Liver (tissue), 3 donors: ENCODE measurements at regions not wholly inside any gene's neighbourhood (a gene's known extent, or its start where the extent isn't known, plus 50 kb on each side); places are given as distances from the start of the nearest gene placed in this dataset.

Source experiments
- ATF3 ChIP-seq: IDR thresholded peaks from 2 replicates; pipeline ENCODE4 v1.6.1; 2016; ENCODE audit warnings: antibody characterized with exemption
- EGR1 ChIP-seq, 2 donors: IDR thresholded peaks; 2 replicates each; pipeline ENCODE4 v1.6.1; 2016 to 2018; ENCODE audit warnings: antibody characterized with exemption in 2 of 2, low read depth in 2 of 2
- FOXA1 ChIP-seq: IDR thresholded peaks from 2 replicates; pipeline ENCODE4 v1.6.1; 2016; ENCODE audit warnings: antibody characterized with exemption
- FOXA2 ChIP-seq: IDR thresholded peaks from 2 replicates; pipeline ENCODE4 v1.6.1; 2016; ENCODE audit warnings: antibody characterized with exemption
- GABPA ChIP-seq, 2 donors: IDR thresholded peaks in 1 of 2; conservative IDR thresholded peaks in 1 of 2; 2 replicates each; pipeline ENCODE4 v1.6.1; 2016; ENCODE audit warnings: antibody characterized with exemption in 2 of 2, mild to moderate bottlenecking in 1 of 2, moderate library complexity in 1 of 2
- HNF4G ChIP-seq: IDR thresholded peaks from 2 replicates; pipeline ENCODE4 v1.6.1; 2016; ENCODE audit warnings: antibody characterized with exemption
- RAD21 ChIP-seq, 2 donors: IDR thresholded peaks; 2 replicates each; pipeline ENCODE4 v1.6.1; 2016; ENCODE audit warnings: antibody characterized with exemption in 2 of 2, mild to moderate bottlenecking in 2 of 2
- SP1 ChIP-seq: IDR thresholded peaks from 2 replicates; pipeline ENCODE4 v1.6.1; 2018; ENCODE audit warnings: antibody characterized with exemption, mild to moderate bottlenecking
- TAF1 ChIP-seq: conservative IDR thresholded peaks from 2 replicates; pipeline ENCODE4 v1.6.1; 2016; ENCODE audit warnings: antibody characterized with exemption, mild to moderate bottlenecking
- YY1 ChIP-seq: IDR thresholded peaks from 2 replicates; pipeline ENCODE4 v1.6.1; 2016; ENCODE audit warnings: antibody characterized with exemption, mild to moderate bottlenecking
- TF ChIP-seq, protein P1 (sequence below): fragments of 150-350 bp; IDR thresholded peaks from 2 replicates; pipeline ENCODE4 v1.5.1; 2017; ENCODE audit warnings: improper control_type of control experiment, low read depth, low read length; ENCODE audit not compliant: missing input control
- TF ChIP-seq, protein P2 (sequence below): IDR thresholded peaks from 2 replicates; pipeline ENCODE4 v1.6.1; 2016; ENCODE audit warnings: antibody characterized with exemption
- TF ChIP-seq, protein P3 (sequence below): IDR thresholded peaks from 2 replicates; pipeline ENCODE4 v1.6.1; 2016; ENCODE audit warnings: antibody characterized with exemption
- TF ChIP-seq, protein P4 (sequence below): IDR thresholded peaks from 2 replicates; pipeline ENCODE4 v1.6.1; 2016; ENCODE audit warnings: antibody characterized with exemption, mild to moderate bottlenecking
- donor health status: healthy.
- donor health status: healthy.

GRCh38 chr15:70180186-70180875, 82.6 kb upstream of the TLE3 start:
- TF ChIP-seq FOXA2 (no peak), YY1 (no peak), SP1 (no peak), ATF3 (no peak), TAF1 (no peak), RAD21 (IDR thresholded peaks at IDR 0.05) (no peak), EGR1 (IDR thresholded peaks at IDR 0.05; ENCODE audit: low read depth in 2 of 2) (no peak), FOXA1 (no peak), HNF4G (no peak), GABPA (IDR thresholded peaks at IDR 0.05 in 1 of 2, conservative IDR thresholded peaks at IDR 0.05 in 1 of 2) (no peak)
- TF ChIP-seq, protein P1, sequence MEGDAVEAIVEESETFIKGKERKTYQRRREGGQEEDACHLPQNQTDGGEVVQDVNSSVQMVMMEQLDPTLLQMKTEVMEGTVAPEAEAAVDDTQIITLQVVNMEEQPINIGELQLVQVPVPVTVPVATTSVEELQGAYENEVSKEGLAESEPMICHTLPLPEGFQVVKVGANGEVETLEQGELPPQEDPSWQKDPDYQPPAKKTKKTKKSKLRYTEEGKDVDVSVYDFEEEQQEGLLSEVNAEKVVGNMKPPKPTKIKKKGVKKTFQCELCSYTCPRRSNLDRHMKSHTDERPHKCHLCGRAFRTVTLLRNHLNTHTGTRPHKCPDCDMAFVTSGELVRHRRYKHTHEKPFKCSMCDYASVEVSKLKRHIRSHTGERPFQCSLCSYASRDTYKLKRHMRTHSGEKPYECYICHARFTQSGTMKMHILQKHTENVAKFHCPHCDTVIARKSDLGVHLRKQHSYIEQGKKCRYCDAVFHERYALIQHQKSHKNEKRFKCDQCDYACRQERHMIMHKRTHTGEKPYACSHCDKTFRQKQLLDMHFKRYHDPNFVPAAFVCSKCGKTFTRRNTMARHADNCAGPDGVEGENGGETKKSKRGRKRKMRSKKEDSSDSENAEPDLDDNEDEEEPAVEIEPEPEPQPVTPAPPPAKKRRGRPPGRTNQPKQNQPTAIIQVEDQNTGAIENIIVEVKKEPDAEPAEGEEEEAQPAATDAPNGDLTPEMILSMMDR: no peak
- TF ChIP-seq, protein P2, sequence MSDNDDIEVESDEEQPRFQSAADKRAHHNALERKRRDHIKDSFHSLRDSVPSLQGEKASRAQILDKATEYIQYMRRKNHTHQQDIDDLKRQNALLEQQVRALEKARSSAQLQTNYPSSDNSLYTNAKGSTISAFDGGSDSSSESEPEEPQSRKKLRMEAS: no peak
- TF ChIP-seq, protein P3, sequence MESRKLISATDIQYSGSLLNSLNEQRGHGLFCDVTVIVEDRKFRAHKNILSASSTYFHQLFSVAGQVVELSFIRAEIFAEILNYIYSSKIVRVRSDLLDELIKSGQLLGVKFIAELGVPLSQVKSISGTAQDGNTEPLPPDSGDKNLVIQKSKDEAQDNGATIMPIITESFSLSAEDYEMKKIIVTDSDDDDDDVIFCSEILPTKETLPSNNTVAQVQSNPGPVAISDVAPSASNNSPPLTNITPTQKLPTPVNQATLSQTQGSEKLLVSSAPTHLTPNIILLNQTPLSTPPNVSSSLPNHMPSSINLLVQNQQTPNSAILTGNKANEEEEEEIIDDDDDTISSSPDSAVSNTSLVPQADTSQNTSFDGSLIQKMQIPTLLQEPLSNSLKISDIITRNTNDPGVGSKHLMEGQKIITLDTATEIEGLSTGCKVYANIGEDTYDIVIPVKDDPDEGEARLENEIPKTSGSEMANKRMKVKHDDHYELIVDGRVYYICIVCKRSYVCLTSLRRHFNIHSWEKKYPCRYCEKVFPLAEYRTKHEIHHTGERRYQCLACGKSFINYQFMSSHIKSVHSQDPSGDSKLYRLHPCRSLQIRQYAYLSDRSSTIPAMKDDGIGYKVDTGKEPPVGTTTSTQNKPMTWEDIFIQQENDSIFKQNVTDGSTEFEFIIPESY: no peak
- TF ChIP-seq, protein P4, sequence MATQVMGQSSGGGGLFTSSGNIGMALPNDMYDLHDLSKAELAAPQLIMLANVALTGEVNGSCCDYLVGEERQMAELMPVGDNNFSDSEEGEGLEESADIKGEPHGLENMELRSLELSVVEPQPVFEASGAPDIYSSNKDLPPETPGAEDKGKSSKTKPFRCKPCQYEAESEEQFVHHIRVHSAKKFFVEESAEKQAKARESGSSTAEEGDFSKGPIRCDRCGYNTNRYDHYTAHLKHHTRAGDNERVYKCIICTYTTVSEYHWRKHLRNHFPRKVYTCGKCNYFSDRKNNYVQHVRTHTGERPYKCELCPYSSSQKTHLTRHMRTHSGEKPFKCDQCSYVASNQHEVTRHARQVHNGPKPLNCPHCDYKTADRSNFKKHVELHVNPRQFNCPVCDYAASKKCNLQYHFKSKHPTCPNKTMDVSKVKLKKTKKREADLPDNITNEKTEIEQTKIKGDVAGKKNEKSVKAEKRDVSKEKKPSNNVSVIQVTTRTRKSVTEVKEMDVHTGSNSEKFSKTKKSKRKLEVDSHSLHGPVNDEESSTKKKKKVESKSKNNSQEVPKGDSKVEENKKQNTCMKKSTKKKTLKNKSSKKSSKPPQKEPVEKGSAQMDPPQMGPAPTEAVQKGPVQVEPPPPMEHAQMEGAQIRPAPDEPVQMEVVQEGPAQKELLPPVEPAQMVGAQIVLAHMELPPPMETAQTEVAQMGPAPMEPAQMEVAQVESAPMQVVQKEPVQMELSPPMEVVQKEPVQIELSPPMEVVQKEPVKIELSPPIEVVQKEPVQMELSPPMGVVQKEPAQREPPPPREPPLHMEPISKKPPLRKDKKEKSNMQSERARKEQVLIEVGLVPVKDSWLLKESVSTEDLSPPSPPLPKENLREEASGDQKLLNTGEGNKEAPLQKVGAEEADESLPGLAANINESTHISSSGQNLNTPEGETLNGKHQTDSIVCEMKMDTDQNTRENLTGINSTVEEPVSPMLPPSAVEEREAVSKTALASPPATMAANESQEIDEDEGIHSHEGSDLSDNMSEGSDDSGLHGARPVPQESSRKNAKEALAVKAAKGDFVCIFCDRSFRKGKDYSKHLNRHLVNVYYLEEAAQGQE: no peak
